ENCODE measurements at regions not wholly inside any gene's neighbourhood (a gene's known extent, or its start where the extent isn't known, plus 50 kb on each side); places are given as distances from the start of the nearest gene placed in this dataset.

DNA sequence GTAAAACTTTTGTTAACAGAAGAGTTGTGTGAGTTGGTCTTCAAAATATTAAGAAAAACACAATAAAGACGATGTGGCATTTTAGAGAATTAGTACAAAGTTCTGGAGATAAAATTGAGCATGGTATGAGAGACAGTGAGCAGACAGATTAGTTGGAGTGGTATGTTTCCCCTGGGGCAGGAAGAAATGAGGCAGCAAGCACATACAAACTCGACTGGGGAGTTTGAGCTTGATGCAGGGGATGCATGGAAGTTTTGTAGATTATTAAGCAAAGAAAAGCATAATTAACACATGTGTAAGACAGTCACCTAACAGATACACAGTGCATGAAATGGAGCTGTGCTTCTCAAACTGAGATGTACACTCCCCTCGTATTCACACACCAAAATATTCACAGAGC, 58.1 kb upstream of the IL2 start:
- Histone ChIP-seq H3K9me3 (ENCODE audit: low read depth) (no peaks in the 10 kb centered on the region), H3K27ac (no peak overlapping the region), H3K27me3 (no peaks in the 10 kb centered on the region), H3K4me1 (ENCODE audit: low read depth) (no peaks in the 10 kb centered on the region), H3K4me3 (no peak overlapping the region), H3K36me3 (no peaks in the 10 kb centered on the region)
- DNase-seq (ENCODE audit: low read depth in 1 of 2, low spot score in 1 of 2) = no peak
- TF ChIP-seq, protein P1, sequence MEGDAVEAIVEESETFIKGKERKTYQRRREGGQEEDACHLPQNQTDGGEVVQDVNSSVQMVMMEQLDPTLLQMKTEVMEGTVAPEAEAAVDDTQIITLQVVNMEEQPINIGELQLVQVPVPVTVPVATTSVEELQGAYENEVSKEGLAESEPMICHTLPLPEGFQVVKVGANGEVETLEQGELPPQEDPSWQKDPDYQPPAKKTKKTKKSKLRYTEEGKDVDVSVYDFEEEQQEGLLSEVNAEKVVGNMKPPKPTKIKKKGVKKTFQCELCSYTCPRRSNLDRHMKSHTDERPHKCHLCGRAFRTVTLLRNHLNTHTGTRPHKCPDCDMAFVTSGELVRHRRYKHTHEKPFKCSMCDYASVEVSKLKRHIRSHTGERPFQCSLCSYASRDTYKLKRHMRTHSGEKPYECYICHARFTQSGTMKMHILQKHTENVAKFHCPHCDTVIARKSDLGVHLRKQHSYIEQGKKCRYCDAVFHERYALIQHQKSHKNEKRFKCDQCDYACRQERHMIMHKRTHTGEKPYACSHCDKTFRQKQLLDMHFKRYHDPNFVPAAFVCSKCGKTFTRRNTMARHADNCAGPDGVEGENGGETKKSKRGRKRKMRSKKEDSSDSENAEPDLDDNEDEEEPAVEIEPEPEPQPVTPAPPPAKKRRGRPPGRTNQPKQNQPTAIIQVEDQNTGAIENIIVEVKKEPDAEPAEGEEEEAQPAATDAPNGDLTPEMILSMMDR (IDR thresholded peaks at IDR 0.05; ENCODE audit: low read depth, low read length) = no peak

GRCh38 chr4:122512430-122512829, 55.9 kb upstream of the IL2 start:
- Histone ChIP-seq H3K36me3 (no peaks in the 10 kb centered on the region), H3K27me3 (no peaks in the 10 kb centered on the region), H3K9me3 (ENCODE audit: low read depth) (no peaks in the 10 kb centered on the region), H3K4me1 (ENCODE audit: low read depth) (no peaks in the 10 kb centered on the region), H3K27ac (no peak overlapping the region), H3K4me3 (no peak overlapping the region)
- TF ChIP-seq, protein P1 (IDR thresholded peaks at IDR 0.05; ENCODE audit: low read depth, low read length) = no peak
- DNase-seq (ENCODE audit: low read depth in 1 of 2, low spot score in 1 of 2) = no peak

- DNase-seq (ENCODE audit: low read depth in 1 of 2, low spot score in 1 of 2) = no peak
- Histone ChIP-seq H3K36me3 (no peaks in the 10 kb centered on the region), H3K27me3 (no peaks in the 10 kb centered on the region), H3K4me3 (no peak overlapping the region), H3K4me1 (ENCODE audit: low read depth) (no peaks in the 10 kb centered on the region), H3K27ac (no peak overlapping the region), H3K9me3 (ENCODE audit: low read depth) (no peaks in the 10 kb centered on the region)
- TF ChIP-seq, protein P1 (IDR thresholded peaks at IDR 0.05; ENCODE audit: low read depth, low read length) = no peak
These were observed 51.6 kb upstream of the IL2 start for GRCh38 chr4:122508083-122508482.
